Fibroblast of skin of abdomen (primary cell): ENCODE measurements at regions not wholly inside any gene's neighbourhood (a gene's known extent, or its start where the extent isn't known, plus 50 kb on each side); places are given as distances from the start of the nearest gene placed in this dataset.

Experiments
- DNase-seq: peaks from one replicate; pipeline ENCODE4 v3.0.0-alpha.2; 2013

- no peak for DNase-seq
Measured at GRCh38 chr2:196362973-196363549, 191.7 kb upstream of the STK17B start.

GRCh38 chr2:196365145-196365544 lies 193.8 kb upstream of the STK17B start:
- DNase-seq: no peak

- DNase-seq: no peak
Measured at GRCh38 chr2:196365923-196366322, 194.5 kb upstream of the STK17B start.

DNA sequence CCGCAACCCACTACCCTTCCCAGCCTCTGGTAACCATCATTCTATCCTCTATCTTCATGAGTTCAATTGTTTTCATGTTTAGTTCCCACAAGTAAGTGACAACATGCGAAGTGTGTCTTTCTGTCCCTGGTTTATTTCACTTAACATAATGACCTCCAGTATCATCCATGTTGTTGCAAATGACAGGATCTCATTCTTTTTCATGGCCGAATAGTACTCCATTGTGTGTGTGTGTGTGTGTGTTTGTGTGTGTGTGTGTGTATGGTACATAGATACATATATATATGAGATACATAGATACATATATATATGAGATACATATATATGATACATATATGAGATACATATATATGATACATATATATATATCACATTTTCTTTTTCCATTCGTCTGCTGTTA lies 196.3 kb upstream of the STK17B start:
- no peak for DNase-seq

- no peak for DNase-seq
Measured at GRCh38 chr2:196368546-196369225, 197.3 kb upstream of the STK17B start.

GRCh38 chr2:196369967-196370366 lies 198.6 kb upstream of the STK17B start:
- DNase-seq: no peak

DNA sequence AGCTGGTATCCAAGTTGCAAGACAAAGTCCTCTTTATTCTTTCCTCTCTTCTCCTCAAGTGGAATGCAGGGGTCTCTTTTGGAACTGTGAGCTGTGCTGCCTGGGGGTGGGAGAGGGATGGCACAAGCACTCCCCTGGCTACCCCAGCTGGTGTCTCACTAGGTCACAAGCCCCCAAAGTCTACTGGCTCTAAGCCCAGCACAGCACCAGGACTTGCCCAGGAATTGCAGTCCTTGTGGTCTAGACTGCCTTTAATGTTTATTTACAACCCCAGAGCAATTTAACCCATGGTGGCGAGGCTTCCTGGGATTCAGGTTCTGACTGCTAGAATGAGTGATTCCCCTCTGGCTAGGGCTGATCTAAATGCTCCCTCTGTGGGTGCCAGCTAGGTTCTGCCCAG lies 199.0 kb upstream of the STK17B start:
- no peak for DNase-seq

GRCh38 chr2:196372276-196372809 lies 201.0 kb upstream of the STK17B start:
- DNase-seq: no peak

GRCh38 chr2:196372811-196373664 lies 201.7 kb upstream of the STK17B start:
- no peak for DNase-seq

- DNase-seq: peak; percentile 67
Measured at GRCh38 chr2:196376984-196377877, 205.9 kb upstream of the STK17B start.

- DNase-seq: no peak
Measured at GRCh38 chr2:196379600-196379999, 208.2 kb upstream of the STK17B start.

GRCh38 chr2:196380098-196380497 lies 208.7 kb upstream of the STK17B start:
- no peak for DNase-seq

GRCh38 chr2:196380575-196380974 lies 209.2 kb upstream of the STK17B start:
- no peak for DNase-seq

DNA sequence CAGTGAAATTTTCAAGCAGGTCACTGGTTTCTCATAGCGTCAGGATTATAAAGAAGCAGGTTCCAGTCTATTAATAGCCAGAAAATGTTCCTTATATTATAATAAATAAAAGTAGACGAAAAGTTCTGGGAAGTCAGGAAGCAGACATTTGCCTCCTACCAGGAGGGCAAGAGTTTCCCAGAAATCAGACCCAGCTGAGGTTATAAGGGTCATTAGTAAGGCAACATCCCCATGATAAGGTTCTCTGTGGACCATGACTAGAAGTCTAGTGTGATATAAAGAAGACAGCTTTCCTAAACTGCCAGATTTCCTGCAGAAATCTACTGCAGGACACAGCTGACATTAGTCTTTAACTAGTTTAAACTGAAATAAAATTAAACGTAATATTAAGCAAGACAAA lies 210.1 kb upstream of the STK17B start:
- no peak for DNase-seq

GRCh38 chr2:196383799-196384198 lies 212.4 kb upstream of the STK17B start:
- no peak for DNase-seq

GRCh38 chr2:196384729-196385128 lies 213.4 kb upstream of the STK17B start:
- no peak for DNase-seq

DNA sequence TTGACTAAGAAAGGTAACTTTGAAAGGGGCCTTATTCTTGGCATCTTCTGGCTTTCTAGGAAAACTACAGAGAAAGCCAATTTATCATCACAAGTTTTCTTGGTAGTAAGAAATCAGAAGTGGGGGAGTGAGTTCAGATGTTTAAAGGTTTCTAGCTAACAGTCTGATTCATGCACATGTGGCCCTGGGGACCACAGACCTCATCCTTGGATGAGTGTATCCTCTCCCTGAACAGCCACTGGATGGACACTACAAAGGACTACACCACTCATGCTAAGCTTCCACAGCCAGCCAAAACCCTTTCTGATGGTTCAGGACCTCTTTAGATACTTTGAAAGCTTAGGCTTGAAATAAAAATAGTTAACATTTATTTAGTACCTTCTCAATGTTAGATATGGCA lies 218.3 kb upstream of the STK17B start:
- peak; percentile 44 for DNase-seq

- DNase-seq: no peak
Measured at GRCh38 chr2:196390243-196391148, 219.1 kb upstream of the STK17B start.

DNA sequence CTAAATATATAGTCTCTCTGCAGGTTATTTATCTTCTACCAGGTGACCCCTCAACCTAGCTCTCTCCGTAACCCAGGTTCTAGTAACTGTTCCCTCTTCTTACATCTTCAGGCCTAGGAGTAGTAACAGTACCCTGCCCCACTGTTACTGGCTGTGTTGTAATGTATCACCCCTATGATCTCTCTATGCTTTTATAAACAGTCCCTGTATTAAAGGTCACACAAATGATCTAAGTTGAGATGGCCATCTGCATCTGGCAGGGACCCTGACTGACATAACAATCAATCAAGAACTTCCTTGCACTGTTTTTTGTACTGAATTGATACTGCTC lies 219.7 kb upstream of the STK17B start:
- DNase-seq: no peak

- no peak for DNase-seq
Measured at GRCh38 chr2:196399096-196399495, 227.7 kb upstream of the STK17B start.
